Stimulated activated CD8-positive, alpha-beta memory T cell treated with anti-CD3 and anti-CD28 coated beads, Interleukin-4, amount 100 ng/mL, for 4 hours (primary cell): ENCODE measurements at regions not wholly inside any gene's neighbourhood (a gene's known extent, or its start where the extent isn't known, plus 50 kb on each side); places are given as distances from the start of the nearest gene placed in this dataset.

Experiments
- DNase-seq, 2 donors: peaks; one replicate each; pipeline ENCODE4 v3.0.0-alpha.2; 2020; ENCODE audit warnings: low read depth in 2 of 2, low spot score in 1 of 2

DNA sequence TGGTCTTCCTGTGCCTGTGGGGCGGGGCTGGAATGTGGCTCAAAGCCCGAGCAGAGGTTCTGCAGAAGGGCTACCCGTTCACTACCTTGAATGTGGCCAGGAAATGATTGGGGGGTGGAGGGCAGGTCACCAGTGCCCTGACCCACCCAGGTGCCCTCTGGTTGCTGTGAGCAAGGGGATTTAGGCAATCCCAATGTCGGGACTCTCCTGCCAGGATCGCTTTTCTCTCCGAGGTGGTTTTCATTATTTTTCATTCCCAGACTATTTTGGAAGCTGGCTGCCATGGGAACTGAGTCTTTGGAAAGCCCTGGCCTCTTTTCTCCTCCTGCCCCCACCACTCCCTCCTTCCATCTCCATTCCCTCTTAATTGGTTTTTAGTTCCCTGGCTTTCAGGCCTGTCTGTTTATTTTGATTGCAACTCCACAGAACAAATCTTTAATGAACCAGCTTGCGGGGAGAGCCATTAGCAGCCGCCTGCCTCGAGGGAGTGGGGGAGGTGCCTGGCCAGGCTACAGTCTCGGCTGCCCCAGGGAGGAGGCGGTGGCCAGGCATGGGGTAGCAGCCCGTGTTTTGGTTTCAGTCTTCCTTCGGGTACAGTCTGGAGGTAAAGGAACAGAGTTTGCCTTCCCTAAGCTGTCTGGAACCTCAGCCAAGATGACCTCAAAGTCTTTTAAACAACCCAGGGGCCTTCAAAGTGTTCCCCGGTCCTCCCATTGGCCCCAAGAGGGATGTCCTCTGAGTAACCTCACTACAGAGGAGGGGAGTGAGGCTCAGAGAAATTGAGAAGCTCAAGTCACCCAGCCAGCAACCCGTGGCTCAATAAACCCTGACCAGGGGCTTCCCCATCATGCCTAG, 114.4 kb upstream of the HAAO start:
- DNase-seq, result no peak

DNA sequence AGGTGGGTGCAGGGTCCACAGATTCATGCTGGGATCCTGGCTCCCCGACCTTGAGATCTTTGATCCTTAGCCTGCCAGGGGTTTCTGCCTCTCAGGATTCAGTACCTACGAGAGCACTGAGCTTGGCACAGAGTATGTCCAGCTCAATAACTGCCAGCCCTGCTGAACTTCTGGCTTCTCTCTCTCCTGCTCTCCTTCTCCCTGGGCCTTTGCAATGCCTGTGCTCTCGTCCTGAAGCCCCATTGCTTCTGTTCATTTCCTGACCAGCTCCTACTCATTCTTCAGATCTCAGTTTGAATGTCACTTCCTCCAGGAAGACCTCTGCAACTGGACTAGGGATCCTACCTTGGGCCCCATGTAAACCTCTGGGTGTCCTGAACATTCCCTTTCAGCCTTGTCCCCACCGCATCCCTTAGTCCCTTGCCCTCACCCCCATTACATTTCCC, 113.8 kb upstream of the HAAO start:
- no peak for DNase-seq

DNA sequence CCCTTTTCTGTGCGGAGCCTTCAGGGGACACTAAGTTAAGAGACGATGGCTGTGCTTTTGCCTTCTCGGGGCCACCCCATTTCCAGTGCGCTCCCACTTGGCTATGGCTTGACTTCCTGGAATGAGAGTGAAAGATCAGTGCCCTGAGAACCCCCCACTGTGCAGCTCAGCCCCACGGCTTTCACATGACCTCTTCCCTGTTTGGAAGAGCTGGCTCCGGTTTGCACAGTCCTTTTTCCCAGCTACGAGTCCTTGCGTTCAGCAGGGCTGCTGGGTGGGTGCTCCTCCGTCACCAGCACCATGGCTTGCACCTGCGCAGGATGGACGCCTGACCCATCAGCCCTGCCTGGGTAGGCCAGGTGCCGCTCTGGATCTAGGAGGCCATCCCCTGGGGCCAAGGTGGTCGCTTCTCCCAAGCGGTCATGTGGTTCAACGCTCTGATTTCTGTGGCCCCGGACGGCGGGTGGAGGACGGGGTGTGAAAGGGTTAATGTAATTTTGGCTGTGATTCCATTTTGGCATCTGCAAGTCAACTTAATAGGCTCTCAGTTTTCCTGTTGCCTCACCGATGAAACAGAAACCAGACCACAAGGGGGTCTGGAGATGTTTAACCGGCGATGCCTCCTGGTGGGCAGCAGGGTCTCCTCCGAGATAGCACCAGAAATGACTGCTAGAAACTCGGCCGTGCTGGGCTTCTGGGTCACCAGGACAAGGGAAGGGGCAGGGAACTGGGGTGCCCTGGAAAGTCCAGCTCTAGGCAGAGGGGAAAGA, 113.1 kb upstream of the HAAO start:
- DNase-seq, result no peak

DNA sequence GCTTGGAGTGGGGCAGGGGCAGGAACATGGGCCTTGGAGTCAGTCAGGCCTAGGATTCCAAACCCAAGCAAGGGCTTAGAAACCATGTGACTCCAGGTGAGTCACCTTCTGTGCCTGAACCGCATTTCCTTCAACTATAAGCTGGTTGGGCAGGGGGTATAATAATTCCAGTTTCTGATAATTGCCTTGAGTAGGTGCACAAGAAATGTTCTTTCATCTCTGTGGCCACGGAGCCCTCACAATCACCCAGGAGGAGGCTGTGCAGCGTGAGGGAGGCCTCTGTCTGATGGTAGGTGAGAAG, 112.1 kb upstream of the HAAO start:
- no peak for DNase-seq

DNA sequence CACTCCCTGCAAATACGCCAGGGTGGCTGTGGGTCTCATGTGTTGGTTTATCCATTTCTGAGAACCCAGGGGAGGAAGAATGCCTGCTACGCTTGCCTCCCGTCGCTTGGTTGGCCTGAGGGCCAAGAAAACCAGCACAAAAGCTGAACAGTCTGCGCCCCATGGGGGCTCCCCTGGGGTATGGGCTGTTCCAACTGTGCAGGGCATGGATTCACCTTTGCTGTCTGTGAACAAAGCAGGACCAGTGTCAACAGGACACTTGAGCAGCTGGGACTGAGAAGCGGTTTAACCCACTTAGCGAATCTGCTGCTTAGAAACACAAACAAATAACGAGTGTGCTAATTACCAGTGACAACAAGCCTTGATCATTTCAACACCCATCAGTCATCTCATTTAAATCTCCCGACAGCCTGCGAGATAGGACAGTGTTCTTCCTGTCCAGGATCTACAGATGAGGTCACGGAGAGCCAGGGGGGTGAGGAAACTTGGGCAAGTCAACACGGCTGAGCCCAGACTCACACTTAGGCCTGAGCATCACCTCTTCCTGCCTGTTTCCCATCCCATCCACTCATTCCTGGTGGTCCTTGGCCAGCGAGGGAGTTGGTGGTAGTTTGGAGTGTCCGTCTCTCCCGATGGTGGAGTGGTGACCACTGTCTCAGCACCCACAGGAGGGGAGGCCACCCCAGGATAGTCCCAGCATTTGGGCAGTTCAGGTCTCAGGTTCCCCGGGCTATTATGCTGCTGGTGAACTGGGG, 111.6 kb upstream of the HAAO start:
- no peak for DNase-seq

DNA sequence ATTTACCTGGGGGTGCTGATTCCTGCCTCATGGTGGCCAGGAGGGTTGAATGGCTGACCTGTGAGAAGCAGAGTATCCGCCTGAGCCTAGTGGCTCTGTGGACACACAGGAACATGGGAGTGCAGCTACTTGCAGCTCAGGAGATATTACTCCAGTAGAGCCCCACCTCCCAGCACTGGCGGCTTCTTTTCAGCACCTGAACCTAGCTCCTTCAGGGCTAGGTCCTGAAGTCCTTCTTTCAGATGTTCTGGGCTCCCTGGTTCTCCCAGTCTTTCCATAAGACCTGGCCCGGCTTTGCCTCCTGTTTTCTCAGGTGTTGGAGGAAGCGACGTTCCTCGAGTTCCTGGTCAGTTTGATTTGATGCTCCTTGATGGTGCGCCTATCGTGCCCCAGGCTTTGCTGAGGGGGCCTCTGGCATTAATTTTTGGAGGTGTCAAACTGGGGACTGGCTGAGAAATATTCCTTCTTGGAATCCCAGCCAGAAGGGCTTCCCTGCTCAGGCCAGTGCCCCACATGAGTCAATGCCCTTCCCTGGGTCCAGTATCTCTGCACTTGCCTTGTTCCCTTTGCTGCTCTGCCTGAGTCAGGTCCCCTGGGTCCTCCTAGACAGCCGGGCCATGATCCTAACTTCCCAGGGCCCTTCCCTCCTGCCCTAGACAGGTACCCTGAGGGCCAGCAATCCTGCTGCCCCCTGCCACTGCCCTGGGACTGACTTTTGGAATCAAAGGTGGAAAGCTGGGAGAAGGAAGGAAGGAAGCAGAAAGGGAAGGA, 110.7 kb upstream of the HAAO start:
- no peak for DNase-seq

DNA sequence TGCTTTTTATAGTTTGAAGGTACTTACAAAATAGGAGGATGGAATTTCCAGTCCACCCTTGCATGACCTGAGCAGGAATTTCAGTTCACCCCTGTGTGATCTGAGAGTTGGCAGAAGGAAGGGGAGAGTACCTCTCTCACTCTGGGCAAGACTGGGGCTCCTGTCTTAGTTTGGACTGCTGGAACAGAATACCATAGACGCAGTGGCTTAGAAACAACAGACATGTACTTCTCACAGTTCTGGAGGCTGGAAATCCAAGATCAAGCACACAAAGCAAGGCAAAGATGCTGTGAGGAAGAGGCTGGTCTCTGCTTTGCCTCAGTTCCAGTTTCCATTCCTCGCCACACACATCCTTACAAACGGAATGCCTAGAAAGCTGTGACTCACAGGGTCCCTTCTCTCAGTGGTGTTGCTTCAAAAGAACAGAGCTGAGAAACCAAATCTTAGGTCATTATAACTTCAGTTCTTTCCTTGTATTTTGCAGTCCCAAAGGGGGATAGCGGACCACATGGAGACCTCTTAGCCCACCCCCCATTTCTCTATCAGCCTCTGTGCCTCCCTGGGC, 108.8 kb upstream of the HAAO start:
- DNase-seq, result no peak

DNA sequence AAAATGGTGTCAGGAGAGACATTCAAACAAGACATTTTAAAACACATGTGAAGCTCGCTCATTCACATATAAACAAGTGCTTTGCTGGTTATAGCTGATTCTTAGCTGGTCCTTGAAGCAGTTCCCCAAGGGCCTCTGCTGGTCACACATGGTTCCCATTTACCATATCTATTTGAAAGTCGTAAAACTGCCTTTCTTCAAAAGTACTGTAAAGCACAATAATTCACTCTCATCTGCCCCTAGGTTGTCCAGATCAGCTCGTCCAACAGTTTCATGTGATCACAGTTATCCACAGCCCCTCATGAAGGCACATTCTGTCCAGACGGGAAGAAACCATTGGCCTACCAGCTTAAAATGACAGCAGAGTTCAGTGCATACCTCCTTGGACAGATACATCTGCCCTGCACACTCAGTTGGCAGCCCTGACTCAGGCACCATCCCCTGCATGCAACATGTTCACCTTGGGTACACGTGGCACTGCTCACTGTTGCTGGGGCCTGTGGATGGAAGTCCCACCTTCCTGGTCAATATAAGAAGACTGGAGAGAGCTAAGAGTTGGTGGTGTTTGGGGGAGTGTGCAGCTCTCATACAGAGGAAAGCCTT, 108.0 kb upstream of the HAAO start:
- no peak for DNase-seq

DNA sequence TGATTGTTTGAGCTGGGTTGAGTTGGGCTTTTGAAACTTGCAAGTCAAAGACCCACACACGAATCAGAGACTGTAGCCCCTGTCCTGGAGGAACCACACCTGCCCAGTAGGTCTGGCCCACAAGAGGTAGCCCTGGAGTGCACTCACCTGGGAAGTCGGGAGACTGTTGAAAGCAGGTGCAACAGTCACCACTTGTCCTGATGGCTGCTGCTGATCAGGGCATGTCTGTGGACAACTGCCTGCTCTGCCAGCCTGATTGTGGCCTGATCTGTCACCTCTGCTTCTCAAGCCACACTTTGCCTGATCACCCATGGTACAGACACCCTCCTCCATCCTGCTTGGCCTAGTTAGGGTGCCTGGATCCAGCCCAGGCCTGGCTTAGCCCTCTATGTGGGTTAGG, 105.0 kb upstream of the HAAO start:
- DNase-seq, result no peak

DNA sequence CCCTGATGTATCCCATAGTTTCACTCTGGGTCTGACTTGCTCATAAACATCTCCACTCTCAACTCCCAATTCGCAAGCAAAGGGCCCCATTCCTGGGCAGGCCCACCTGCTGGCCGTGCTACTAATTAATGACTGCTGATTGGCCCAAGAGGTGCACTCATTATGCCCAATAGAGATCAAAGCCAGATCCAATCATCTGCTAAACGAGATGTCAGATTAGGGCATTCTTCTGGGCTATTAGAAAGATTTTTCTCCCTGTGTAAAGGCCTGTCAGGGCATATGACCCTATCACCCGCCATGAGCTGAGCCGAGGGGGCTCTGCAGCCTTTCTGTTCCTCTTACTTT, 103.4 kb upstream of the HAAO start:
- no peak for DNase-seq

DNA sequence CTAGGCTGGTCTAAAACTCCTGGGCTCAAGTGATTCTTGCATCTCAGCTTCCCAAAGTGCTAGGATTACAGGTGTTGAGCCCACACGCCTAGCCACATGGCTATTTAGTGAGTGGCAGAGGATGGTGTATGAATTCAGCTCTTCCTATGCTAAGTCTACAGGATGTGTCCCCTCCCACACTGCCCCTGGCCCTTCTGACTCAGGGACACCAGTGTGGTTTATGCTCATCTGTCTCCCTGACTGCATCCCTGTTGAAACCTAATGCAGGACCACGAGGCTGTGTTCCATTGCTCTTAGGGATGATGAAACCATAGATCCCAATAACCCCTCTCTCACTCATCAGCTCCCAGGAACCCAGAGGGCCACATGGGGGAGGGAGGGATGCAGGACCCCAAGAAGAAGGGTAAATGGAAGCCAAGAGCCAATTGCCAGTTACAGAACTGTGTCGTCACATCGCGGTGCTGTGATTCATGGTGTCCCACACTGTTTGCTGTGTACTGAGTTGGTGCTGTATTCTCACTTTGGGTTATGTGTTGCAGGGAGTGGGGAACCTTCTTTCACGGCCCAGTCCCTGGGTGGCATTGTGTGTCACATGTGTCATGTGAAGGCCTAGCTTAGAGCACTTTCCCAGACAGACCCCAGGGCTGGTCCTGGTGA, 102.9 kb upstream of the HAAO start:
- DNase-seq, result no peak

DNA sequence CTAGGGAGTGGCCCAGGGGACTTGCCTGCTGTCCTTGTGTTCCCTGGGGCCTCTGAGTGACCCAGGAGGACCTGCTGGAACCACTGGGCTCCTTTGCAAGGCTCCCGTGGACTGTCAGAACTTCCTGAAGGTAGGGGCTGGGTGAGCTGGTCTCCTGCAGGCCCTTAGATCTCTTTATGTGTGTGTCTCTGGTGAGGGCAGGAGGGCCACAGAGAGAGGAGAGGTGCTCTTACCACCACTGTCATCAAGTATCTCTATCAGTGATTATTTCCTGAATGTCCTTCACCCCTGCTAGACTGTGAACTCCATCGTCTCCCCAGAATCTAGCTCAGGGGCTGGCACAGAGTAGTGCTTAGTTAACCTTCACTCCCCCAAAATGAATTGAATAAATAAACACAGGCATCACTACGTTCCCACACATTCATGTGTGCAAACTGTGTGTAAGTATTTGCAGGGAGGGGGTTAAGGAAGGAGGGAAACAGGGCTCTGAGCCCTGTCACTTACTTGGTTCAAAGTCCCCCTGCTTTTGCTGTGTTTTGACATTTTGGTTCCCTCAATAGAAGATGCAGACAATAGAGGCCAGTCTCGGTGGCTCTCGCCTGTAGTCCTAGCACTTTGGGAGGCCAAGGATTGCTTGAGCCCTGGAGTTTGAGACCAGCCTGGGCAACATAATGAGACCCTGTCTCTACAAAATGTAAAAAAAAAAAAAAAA, 100.8 kb upstream of the HAAO start:
- DNase-seq, result no peak

DNA sequence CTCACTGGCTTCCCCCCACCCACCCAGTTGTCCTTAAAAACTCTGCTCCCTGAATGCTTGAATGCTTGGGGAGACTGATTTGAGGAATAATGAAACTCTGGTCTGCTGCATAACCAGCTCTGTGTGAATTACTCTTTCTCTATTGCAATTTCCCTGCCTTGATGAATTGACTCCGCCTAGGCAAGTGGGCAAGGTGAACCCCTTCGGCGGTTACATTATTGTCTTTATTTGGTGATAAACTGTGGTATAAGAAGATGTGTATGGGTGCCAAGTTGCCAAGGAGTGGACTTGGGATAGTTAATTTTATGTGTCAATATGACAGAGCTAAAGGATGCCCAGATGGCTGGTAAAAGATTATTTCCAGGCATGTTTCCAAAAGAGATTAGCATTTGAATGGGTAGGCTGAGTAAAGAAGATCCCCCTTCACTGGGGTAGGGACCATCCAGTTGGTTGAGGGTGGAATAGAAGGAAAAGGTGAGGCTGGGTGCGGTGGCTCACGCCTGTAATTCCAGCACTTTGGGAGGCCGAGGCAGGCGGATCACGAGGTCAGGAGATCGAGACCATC, 98.5 kb upstream of the HAAO start:
- DNase-seq, result no peak

DNA sequence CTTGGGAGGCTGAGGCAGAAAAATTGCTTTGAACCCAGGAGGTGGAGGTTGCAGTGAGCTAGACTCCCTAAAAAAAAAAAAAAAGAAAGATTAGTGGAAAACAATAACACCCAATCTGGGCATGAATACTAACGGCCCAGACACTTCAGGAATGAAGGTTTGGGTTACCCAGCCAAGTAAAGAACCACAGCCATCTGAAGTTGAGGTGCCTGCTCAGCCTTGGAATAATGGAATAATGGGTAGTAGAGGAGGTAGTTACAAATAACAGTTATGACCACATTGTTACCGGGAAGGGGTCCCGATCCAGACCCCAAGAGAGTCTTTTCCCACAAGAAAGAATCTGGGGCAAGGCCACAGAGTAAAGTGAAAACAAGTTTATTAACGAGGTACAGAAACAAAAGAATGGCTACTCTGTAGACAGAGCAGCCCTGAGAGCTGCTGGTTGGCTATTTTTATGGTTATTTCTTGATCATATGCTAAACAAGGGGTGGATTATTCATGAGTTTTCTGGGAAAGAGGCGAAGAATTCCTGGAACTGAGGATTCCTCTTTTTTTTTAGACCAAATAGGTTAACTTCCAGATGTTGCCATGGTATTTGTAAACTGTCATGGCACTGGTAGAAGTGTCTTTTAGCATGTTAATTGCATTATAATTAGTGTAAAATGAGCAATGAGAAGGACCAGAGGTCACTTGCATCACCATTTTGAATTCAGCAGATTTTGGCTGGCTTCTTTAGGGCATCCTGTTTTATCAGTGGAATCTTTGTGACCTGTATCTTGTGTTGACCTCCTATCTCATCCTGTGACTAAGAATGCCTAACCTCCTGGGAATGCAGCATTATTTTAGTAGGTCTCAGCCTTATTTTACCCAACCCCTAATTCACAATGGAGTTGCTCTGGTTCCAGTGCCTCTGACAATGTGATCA, 96.2 kb upstream of the HAAO start:
- DNase-seq, result no peak

DNA sequence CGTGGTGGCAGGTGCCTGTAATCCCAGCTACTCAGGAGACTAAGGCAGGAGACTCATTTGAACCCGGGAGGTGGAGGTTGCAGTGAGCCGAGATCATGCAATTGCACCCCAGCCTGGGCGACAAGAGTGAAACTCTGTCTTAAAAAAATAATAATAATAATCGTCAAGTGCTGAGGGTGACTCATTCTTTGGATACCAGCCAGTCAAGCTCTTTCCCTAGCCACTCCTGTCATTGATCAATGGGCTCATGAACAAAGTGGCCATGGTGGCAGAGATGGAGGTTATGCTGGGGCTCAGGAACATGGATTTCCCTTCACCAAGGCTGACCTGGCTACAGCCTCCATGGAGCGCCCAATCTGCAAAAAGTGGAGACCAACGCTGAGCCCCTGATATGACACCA, 94.5 kb upstream of the HAAO start:
- no peak for DNase-seq

DNA sequence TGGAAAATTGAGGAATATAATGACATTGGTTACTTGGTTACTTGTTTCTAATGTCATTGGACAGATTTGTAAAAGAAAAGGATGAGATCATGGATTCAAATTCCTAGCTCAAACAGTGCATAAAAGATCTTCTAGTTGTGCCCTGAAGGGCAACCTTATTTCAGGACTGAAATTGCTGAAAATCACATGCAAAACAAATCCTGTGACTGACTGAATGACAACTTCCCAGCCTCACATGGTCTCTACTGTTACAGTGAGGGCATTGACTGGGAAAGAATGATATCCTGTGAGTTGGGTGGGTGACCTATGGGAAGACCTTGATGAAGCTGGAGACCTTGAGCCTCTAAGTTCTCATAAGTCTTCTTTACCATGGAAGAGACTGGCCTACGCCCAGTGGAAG, 90.4 kb upstream of the HAAO start:
- no peak for DNase-seq

DNA sequence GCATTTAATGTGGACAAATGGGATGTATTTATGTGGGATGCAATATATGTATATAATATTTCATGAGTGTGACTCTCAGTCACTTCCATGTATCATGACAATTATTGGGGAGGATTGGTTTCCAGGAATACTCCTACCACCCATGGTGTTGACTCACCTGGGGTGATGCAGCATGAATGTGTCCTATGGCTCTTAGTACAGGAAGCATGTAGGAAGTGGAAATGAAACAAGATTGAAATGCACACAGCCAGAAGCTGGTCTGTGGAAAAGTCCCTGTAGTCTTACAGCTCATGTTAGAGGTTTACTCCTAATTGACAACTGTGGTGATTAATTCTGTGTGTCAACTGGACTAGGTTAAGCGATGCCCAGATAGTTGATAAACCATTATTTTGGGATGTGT, 89.3 kb upstream of the HAAO start:
- DNase-seq, result no peak
